MCF 10A (cell line): ENCODE measurements at regions not wholly inside any gene's neighbourhood (a gene's known extent, or its start where the extent isn't known, plus 50 kb on each side); places are given as distances from the start of the nearest gene placed in this dataset.

Experiments used
- BruUV-seq: library from RNA; stranded (reverse); fragments of 400-500 nt; replicated peaks from 2 replicates; lab custom pipeline; 2021; lab: Mats Ljungman, UMichigan
- CTCF ChIA-PET: fragments of 300-600 bp; sonication (Branson Sonifier 250); formaldehyde crosslinking; extraction: SDS; loops from one replicate; lab custom pipeline; 2021; ENCODE audit warnings: antibody characterized with exemption, inconsistent platforms; lab: Yijun Ruan, JAX
- POLR2A ChIA-PET: fragments of 300-600, 350-650 bp; sonication (Branson Sonifier 250); formaldehyde crosslinking; extraction: SDS; loops from one replicate; lab custom pipeline; 2020; ENCODE audit warnings: antibody characterized with exemption, inconsistent platforms; lab: Yijun Ruan, JAX
- DNase-seq: peaks from one replicate; pipeline ENCODE4 v3.0.0-alpha.2; 2018; ENCODE audit not compliant: unreplicated experiment
- H3K27ac Mint-ChIP-seq: one replicate; pipeline ENCODE4 v1.8.0; 2022; ENCODE audit warnings: mild to moderate bottlenecking, low read depth, mixed read lengths; ENCODE audit not compliant: unreplicated experiment
- H3K27me3 Mint-ChIP-seq: one replicate; pipeline ENCODE4 v1.8.0; 2022; ENCODE audit warnings: mixed read lengths; ENCODE audit not compliant: insufficient read depth, unreplicated experiment
- H3K36me3 Mint-ChIP-seq: one replicate; pipeline ENCODE4 v1.8.0; 2022; ENCODE audit warnings: mild to moderate bottlenecking, moderate library complexity, mixed read lengths; ENCODE audit not compliant: insufficient read depth, unreplicated experiment
- H3K4me1 Mint-ChIP-seq: one replicate; pipeline ENCODE4 v1.8.0; 2022; ENCODE audit warnings: mixed read lengths; ENCODE audit not compliant: insufficient read depth, unreplicated experiment
- H3K4me3 Mint-ChIP-seq: one replicate; pipeline ENCODE4 v1.8.0; 2022; ENCODE audit warnings: mild to moderate bottlenecking, moderate library complexity, mixed read lengths; ENCODE audit not compliant: unreplicated experiment
- H3K9me3 Mint-ChIP-seq: one replicate; pipeline ENCODE4 v1.8.0; 2022; ENCODE audit warnings: mixed read lengths; ENCODE audit not compliant: unreplicated experiment
- intact Hi-C: fragments of 100-400 bp; cut with micrococcal nuclease; formaldehyde crosslinking; loops from 2 replicates; pipeline ENCODE4 v1.14.1; 2022
- TF ChIP-seq, protein P1 (sequence below): fragments of 200-600 bp; IDR thresholded peaks from one replicate; pipeline ENCODE4 v1.8.0; 2022; ENCODE audit warnings: antibody characterized with exemption, mild to moderate bottlenecking; ENCODE audit not compliant: unreplicated experiment

DNA sequence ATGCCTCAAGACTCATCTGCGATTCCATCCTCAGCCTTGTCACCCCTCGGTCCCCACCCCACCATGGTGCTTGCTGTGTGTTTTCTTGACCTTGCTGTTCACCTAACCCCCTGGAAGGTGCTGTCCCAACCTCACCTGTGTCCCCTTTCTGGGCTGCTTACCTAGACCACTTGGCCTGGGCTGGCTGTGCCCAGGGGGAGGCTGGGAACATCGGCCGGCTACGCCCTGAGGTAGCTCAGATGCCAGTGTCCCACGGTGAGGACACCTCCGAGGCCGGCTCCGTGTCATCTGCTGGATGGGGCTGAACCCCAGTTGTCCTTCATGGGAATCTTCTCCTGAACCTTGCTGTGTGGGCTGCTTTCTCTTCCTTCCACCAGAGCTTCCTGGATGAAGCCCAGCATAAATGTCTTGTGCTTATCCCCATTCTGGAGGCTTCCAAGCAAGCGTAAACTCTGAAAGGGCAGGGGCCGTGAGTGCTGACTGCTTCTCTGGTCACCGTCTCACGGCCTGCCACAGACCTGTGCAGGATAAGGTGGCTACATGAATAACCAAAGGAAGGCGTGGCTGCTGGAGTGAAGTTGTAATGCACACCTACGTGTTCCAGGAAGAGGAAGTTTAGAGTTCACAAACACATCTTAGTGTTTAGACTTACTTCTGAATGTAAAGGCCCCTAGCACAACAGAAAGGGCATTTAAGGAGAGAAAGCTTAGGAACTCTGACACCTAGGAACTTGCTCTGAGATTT is 724.3 kb downstream of the TBC1D22A start:
- peak overlapping the region; percentile 51 for H3K4me3 Mint-ChIP-seq
- intact Hi-C loops: no loop called here
- H3K36me3 Mint-ChIP-seq: no peaks in the 10 kb centered on the region
- TF ChIP-seq, protein P1, sequence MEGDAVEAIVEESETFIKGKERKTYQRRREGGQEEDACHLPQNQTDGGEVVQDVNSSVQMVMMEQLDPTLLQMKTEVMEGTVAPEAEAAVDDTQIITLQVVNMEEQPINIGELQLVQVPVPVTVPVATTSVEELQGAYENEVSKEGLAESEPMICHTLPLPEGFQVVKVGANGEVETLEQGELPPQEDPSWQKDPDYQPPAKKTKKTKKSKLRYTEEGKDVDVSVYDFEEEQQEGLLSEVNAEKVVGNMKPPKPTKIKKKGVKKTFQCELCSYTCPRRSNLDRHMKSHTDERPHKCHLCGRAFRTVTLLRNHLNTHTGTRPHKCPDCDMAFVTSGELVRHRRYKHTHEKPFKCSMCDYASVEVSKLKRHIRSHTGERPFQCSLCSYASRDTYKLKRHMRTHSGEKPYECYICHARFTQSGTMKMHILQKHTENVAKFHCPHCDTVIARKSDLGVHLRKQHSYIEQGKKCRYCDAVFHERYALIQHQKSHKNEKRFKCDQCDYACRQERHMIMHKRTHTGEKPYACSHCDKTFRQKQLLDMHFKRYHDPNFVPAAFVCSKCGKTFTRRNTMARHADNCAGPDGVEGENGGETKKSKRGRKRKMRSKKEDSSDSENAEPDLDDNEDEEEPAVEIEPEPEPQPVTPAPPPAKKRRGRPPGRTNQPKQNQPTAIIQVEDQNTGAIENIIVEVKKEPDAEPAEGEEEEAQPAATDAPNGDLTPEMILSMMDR: no peak
- peak overlapping the region; percentile 80 for H3K27ac Mint-ChIP-seq
- POLR2A ChIA-PET: no interaction called here
- BruUV-seq: TSS peak; percentile 40
- peaks cover 10% of the 10 kb centered on the region for H3K4me1 Mint-ChIP-seq
- H3K27me3 Mint-ChIP-seq: no peaks in the 10 kb centered on the region
- no peaks in the 10 kb centered on the region for H3K9me3 Mint-ChIP-seq
- CTCF ChIA-PET: interaction anchor here (0.6 to 1.0 kb wide), 2 partner anchors 49 to 242 kb away, joined by 3 to 4 read pairs; no protein-coding TSS in a partner anchor
- DNase-seq: no peak

DNA sequence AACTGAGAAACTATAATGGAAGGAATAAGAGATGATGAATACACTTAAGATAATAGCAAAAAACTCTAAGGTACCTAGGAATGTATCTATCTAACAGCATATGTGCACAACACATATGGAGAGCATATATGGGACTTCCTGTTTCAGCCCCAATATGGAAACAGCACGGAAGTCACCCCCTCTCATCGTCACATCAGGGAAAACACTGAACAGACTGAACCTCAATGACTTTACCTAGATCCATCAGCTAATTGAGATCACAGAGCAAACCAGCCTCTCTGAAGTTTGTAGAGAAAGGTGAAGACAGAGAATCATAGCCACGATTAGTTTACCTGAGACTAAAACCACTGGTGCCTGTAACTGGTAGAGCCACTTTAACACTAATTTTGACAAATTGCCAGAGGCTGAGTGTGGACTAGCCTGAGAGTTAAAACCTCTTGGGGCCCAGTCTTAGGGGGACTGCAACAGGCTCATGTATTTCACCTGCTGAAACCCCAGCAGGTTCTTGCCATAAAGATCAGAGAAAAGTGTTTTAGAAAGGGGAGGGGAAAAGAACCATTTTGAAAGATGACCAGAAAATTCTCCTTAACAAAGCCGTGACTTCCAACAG is 722.6 kb downstream of the TBC1D22A start:
- BruUV-seq: no TSS peak
- Mint-ChIP-seq H3K27ac (peak overlapping the region; percentile 80), H3K4me1 (peaks cover 10% of the 10 kb centered on the region), H3K27me3 (no peaks in the 10 kb centered on the region), H3K36me3 (no peaks in the 10 kb centered on the region), H3K4me3 (peak overlapping the region; percentile 10), H3K9me3 (no peaks in the 10 kb centered on the region)
- DNase-seq: no peak
- TF ChIP-seq, protein P1: no peak
- POLR2A ChIA-PET: no interaction called here
- CTCF ChIA-PET: no interaction called here
- intact Hi-C loops: no loop called here

DNA sequence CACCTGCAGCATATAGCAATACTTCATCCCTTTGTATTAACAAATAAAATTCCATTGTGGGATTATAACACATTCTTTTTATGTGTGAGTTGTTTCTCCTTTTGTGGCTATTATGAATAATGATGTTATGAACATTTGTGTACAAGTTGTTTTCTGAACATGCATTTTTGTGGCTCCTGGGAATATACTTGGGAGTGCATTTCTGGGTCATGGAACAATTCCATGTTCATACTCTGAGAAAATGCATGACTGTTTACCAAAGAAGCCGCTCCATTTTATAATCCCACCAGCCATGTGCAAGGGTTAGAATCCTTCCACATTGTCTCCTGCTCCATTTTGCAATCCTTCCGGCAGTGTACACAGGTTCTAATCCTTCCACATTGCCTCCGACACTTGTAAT is 713.8 kb downstream of the TBC1D22A start:
- Mint-ChIP-seq H3K27me3 (no peaks in the 10 kb centered on the region), H3K4me1 (peaks cover 39% of the 10 kb centered on the region), H3K36me3 (no peaks in the 10 kb centered on the region), H3K27ac (peak overlapping the region; percentile 72), H3K4me3 (no peak overlapping the region), H3K9me3 (no peaks in the 10 kb centered on the region)
- TF ChIP-seq, protein P1: no peak
- DNase-seq: peak; percentile 9
- intact Hi-C loops: no loop called here
- no TSS peak for BruUV-seq
- ChIA-PET CTCF (no interaction called here), POLR2A (no interaction called here)

DNA sequence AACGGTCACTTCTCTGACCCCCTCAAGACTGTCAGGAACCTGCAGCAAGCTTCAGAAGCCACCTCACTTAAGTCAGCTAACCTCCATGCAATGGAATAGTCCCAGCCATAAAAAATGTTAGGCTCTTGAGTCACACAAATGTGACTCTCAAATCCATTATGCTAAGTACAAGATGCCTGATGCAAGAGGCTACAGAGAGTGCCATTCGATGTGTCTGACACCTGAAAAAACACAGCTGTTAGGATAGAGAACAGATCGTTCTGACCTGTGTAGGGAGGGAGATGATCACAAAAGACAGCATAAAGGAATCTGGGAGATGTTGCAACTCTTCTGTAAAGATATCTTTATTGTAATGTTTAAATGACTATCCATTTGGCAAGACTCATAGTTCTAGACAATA is 712.4 kb downstream of the TBC1D22A start:
- peak overlapping the region; percentile 72 for H3K27ac Mint-ChIP-seq
- peaks cover 39% of the 10 kb centered on the region for H3K4me1 Mint-ChIP-seq
- intact Hi-C loops: no loop called here
- H3K9me3 Mint-ChIP-seq: no peaks in the 10 kb centered on the region
- H3K27me3 Mint-ChIP-seq: no peaks in the 10 kb centered on the region
- CTCF ChIA-PET: no interaction called here
- peak; percentile 64 for DNase-seq
- POLR2A ChIA-PET: interaction anchor here (1.1 to 1.8 kb wide), 2 partner anchors 12 to 14 kb away, joined by 3 to 4 read pairs; no protein-coding TSS in a partner anchor
- H3K36me3 Mint-ChIP-seq: no peaks in the 10 kb centered on the region
- TF ChIP-seq, protein P1: no peak
- no TSS peak for BruUV-seq
- H3K4me3 Mint-ChIP-seq: peak overlapping the region; percentile 38
